ENCODE measurements at regions not wholly inside any gene's neighbourhood (a gene's known extent, or its start where the extent isn't known, plus 50 kb on each side); places are given as distances from the start of the nearest gene placed in this dataset.

DNA sequence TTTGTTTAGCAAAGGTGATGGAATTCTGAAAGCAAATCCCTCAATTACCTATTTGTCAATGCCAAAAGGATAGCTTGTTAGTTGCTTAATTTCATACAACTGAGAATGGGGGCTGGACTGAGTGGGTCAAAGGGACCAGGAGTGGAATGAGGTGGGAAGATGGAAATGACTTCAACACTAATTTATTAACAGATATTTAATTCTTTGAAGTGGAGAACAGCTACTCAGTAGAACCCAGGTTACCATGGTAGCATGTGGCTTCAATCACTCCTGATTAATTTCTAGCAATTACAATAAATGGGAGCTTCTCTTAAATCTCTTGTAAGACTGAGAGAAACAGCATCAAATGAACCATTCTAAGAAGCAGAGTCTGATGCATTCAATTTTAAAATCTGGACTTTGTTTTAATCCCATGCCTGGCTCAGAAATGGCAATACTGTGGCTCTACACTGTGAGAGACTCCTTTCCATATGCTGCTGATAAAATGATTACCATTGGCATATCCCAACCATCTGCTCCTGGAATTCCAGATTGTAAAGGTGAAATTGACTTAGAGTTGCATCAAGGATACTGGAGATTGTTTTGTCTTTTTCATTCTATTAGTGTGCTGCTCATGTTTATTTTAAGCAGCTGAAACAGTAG, 607.8 kb downstream of the SNAPC1 start:
- Histone ChIP-seq H3K9ac (ENCODE audit: low read length) (no peak overlapping the region), H3K4me1 (ENCODE audit: control insufficient read depth in 2 of 2, insufficient read depth in 2 of 2, low read length in 2 of 2) (no peaks in the 10 kb centered on the region), H3K27ac (ENCODE audit: low read length in 2 of 2) (no peak overlapping the region), H3K79me2 (ENCODE audit: control insufficient read depth, insufficient read depth, low read length) (no peaks in the 10 kb centered on the region), H3K4me2 (replicated peaks; ENCODE audit: low read depth, low read length, poor library complexity, severe bottlenecking) (no peak overlapping the region), H2AFZ (ENCODE audit: insufficient read depth, low read depth, low read length, poor library complexity, severe bottlenecking) (no peak overlapping the region), H3K36me3 (replicated peaks in 1 of 2; ENCODE audit: control extremely low read depth in 1 of 2, control insufficient read depth in 1 of 2, extremely low read depth in 1 of 2, insufficient read depth in 2 of 2, low read length in 1 of 2) (no peaks in the 10 kb centered on the region), H3K9me3 (ENCODE audit: control extremely low read depth in 1 of 3, control insufficient read depth in 2 of 3, insufficient read depth in 1 of 3, low read length in 2 of 3) (no peaks in the 10 kb centered on the region), H3K27me3 (replicated peaks in 1 of 4; ENCODE audit: control extremely low read depth in 1 of 4, control insufficient read depth in 3 of 4, insufficient read depth in 4 of 4, low read length in 3 of 4) (no peaks in the 10 kb centered on the region), H3K4me3 (ENCODE audit: control extremely low read depth in 1 of 5, extremely low read depth in 1 of 5, insufficient read depth in 1 of 5, low read depth in 2 of 5, low read length in 4 of 5) (no peak overlapping the region), H4K20me1 (ENCODE audit: control insufficient read depth, insufficient read depth, low read length, poor library complexity, severe bottlenecking) (no peaks in the 10 kb centered on the region)
- H3K4me3 Mint-ChIP-seq: no peak overlapping the region
- H3K27ac Mint-ChIP-seq: no peak overlapping the region
- DNase-seq (no peak), ATAC-seq (ENCODE audit: low read depth) (no peak)
- no peaks in the 10 kb centered on the region for H3K4me1 Mint-ChIP-seq
- no peaks in the 10 kb centered on the region for H3K9me3 Mint-ChIP-seq (ENCODE audit: insufficient read depth)
- ChIA-PET CTCF (no interaction called here), POLR2A (no interaction called here)
- H3K27me3 Mint-ChIP-seq: no peaks in the 10 kb centered on the region
- no peak for TF ChIP-seq EZH2 (IDR thresholded peaks at IDR 0.05; ENCODE audit: borderline replicate concordance, insufficient read depth, low read depth, low read length, poor library complexity, severe bottlenecking)
- TF ChIP-seq, protein P1, sequence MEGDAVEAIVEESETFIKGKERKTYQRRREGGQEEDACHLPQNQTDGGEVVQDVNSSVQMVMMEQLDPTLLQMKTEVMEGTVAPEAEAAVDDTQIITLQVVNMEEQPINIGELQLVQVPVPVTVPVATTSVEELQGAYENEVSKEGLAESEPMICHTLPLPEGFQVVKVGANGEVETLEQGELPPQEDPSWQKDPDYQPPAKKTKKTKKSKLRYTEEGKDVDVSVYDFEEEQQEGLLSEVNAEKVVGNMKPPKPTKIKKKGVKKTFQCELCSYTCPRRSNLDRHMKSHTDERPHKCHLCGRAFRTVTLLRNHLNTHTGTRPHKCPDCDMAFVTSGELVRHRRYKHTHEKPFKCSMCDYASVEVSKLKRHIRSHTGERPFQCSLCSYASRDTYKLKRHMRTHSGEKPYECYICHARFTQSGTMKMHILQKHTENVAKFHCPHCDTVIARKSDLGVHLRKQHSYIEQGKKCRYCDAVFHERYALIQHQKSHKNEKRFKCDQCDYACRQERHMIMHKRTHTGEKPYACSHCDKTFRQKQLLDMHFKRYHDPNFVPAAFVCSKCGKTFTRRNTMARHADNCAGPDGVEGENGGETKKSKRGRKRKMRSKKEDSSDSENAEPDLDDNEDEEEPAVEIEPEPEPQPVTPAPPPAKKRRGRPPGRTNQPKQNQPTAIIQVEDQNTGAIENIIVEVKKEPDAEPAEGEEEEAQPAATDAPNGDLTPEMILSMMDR (IDR thresholded peaks at IDR 0.05): no peak
- intact Hi-C loops (cut with micrococcal nuclease): no loop called here

DNA sequence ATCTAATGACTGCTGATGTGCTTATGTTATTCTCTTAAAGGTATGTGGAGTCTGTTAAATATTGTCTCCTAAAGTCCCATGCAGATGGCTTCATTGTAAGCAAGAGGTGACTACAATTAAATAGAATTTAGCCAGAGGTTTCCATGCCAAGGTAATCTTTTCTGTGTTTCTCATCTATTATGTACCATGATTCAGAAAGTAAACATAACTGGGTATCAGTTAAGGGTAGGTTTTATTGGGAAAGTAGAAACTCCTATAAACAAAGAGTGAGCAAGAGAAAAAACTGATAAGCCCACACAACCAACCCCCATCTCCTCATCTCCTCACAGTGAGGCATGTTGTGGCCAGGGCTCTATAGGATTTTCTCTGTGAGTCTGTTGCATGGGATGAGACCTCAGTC, 611.7 kb downstream of the SNAPC1 start:
- ATAC-seq (ENCODE audit: low read depth) (no peak), DNase-seq (no peak)
- H3K4me3 ChIP-seq (ENCODE audit: control extremely low read depth in 1 of 5, extremely low read depth in 1 of 5, insufficient read depth in 1 of 5, low read depth in 2 of 5, low read length in 4 of 5): no peak overlapping the region
- intact Hi-C loops (cut with micrococcal nuclease): no loop called here
- H3K4me1 ChIP-seq (ENCODE audit: control insufficient read depth in 2 of 2, insufficient read depth in 2 of 2, low read length in 2 of 2): no peaks in the 10 kb centered on the region
- Mint-ChIP-seq H3K27me3 (peaks cover 3% of the 10 kb centered on the region), H3K4me1 (no peaks in the 10 kb centered on the region), H3K27ac (no peak overlapping the region), H3K9me3 (ENCODE audit: insufficient read depth) (no peaks in the 10 kb centered on the region), H3K4me3 (no peak overlapping the region)
- H3K27me3 ChIP-seq (replicated peaks in 1 of 4; ENCODE audit: control extremely low read depth in 1 of 4, control insufficient read depth in 3 of 4, insufficient read depth in 4 of 4, low read length in 3 of 4): no peaks in the 10 kb centered on the region
- H4K20me1 ChIP-seq (ENCODE audit: control insufficient read depth, insufficient read depth, low read length, poor library complexity, severe bottlenecking): no peaks in the 10 kb centered on the region
- H3K9me3 ChIP-seq (ENCODE audit: control extremely low read depth in 1 of 3, control insufficient read depth in 2 of 3, insufficient read depth in 1 of 3, low read length in 2 of 3): no peaks in the 10 kb centered on the region
- POLR2A ChIA-PET: no interaction called here
- CTCF ChIA-PET: no interaction called here
- no peak overlapping the region for H2AFZ ChIP-seq (ENCODE audit: insufficient read depth, low read depth, low read length, poor library complexity, severe bottlenecking)
- H3K36me3 ChIP-seq (replicated peaks in 1 of 2; ENCODE audit: control extremely low read depth in 1 of 2, control insufficient read depth in 1 of 2, extremely low read depth in 1 of 2, insufficient read depth in 2 of 2, low read length in 1 of 2): no peaks in the 10 kb centered on the region
- no peak overlapping the region for H3K4me2 ChIP-seq (replicated peaks; ENCODE audit: low read depth, low read length, poor library complexity, severe bottlenecking)
- no peaks in the 10 kb centered on the region for H3K79me2 ChIP-seq (ENCODE audit: control insufficient read depth, insufficient read depth, low read length)
- H3K27ac ChIP-seq (ENCODE audit: low read length in 2 of 2): no peak overlapping the region
- TF ChIP-seq EZH2 (IDR thresholded peaks at IDR 0.05; ENCODE audit: borderline replicate concordance, insufficient read depth, low read depth, low read length, poor library complexity, severe bottlenecking): no peak
- TF ChIP-seq, protein P1 (IDR thresholded peaks at IDR 0.05): no peak
- no peak overlapping the region for H3K9ac ChIP-seq (ENCODE audit: low read length)
